SU-DHL-6 (cell line): ENCODE measurements at regions not wholly inside any gene's neighbourhood (a gene's known extent, or its start where the extent isn't known, plus 50 kb on each side); places are given as distances from the start of the nearest gene placed in this dataset.

ENCODE experiments used
- H2AFZ ChIP-seq: fragments of 200-600 bp; sonication (generic); 2 replicates; pipeline ENCODE4 v1.6.1; 2014; ENCODE audit warnings: low read depth, mild to moderate bottlenecking, moderate library complexity, mixed read lengths, antibody characterized with exemption, low read length; ENCODE audit not compliant: severe bottlenecking
- H3F3A ChIP-seq: fragments of 200-600 bp; shearing (Covaris generic); 2 replicates; pipeline ENCODE4 v1.6.0; 2016; ENCODE audit warnings: antibody characterized with exemption, mild to moderate bottlenecking; ENCODE audit not compliant: insufficient read depth
- H3K27ac ChIP-seq: fragments of 200-600 bp; sonication (generic); 2 replicates; pipeline ENCODE4 v1.5.1; 2016; ENCODE audit warnings: low read depth, mild to moderate bottlenecking, low read length, moderate library complexity, mixed read lengths
- H3K27me3 ChIP-seq: fragments of 200-600 bp; sonication (generic), shearing (Covaris generic); 2 replicates; pipeline ENCODE4 v1.6.0; 2014; ENCODE audit warnings: mild to moderate bottlenecking, low read length
- H3K36me3 ChIP-seq: fragments of 200-600 bp; sonication (generic); 2 replicates; pipeline ENCODE4 v1.6.1; 2014; ENCODE audit warnings: mild to moderate bottlenecking, low read length, mixed read lengths
- H3K4me2 ChIP-seq: fragments of 300-600, 200-600 bp; shearing (Covaris generic), sonication (generic); 2 replicates; pipeline ENCODE4 v1.6.0; 2014; ENCODE audit warnings: low read length, low read depth, mild to moderate bottlenecking; ENCODE audit not compliant: poor library complexity, severe bottlenecking
- H3K4me3 ChIP-seq: fragments of 200-600 bp; sonication (generic); 2 replicates; pipeline ENCODE4 v1.5.1; 2014; ENCODE audit warnings: antibody characterized with exemption, low read length, mild to moderate bottlenecking, mixed read lengths; ENCODE audit not compliant: insufficient read depth, poor library complexity, severe bottlenecking
- H3K79me2 ChIP-seq: fragments of 200-600 bp; sonication (generic); 2 replicates; pipeline ENCODE4 v1.6.1; 2014; ENCODE audit warnings: mild to moderate bottlenecking, low read length, moderate library complexity; ENCODE audit not compliant: insufficient read depth
- H3K9ac ChIP-seq: fragments of 200-600 bp; sonication (generic); 2 replicates; pipeline ENCODE4 v1.7.0; 2014; ENCODE audit warnings: mild to moderate bottlenecking, low read length
- H3K9me2 ChIP-seq: fragments of 200-600 bp; sonication (generic); replicated peaks from 2 replicates; pipeline ENCODE4 v1.6.1; 2014; ENCODE audit warnings: low read length; ENCODE audit not compliant: insufficient read depth
- H3K9me3 ChIP-seq: fragments of 200-600 bp; sonication (generic); 2 replicates; pipeline ENCODE4 v1.6.1; 2014; ENCODE audit warnings: low read length, mixed read lengths; ENCODE audit not compliant: insufficient read depth
- H4K20me1 ChIP-seq: fragments of 200-600 bp; sonication (generic); 2 replicates; pipeline ENCODE4 v1.6.1; 2014; ENCODE audit warnings: low read depth, mild to moderate bottlenecking, antibody characterized with exemption, low read length, moderate library complexity, mixed read lengths
- EZH2phosphoT487 ChIP-seq: fragments of 200-600 bp; sonication (generic), shearing (Covaris generic); conservative IDR thresholded peaks from 2 replicates; pipeline ENCODE4 v1.6.1; 2018; ENCODE audit warnings: mild to moderate bottlenecking, antibody characterized with exemption, low read length, moderate library complexity, mixed read lengths
- TF ChIP-seq, protein P1 (sequence below): fragments of 200-600 bp; sonication (generic); IDR thresholded peaks from one replicate; pipeline ENCODE4 v1.5.1; 2017; ENCODE audit warnings: antibody characterized with exemption, mild to moderate bottlenecking, low read length, moderate library complexity; ENCODE audit not compliant: insufficient read depth, poor library complexity, severe bottlenecking

DNA sequence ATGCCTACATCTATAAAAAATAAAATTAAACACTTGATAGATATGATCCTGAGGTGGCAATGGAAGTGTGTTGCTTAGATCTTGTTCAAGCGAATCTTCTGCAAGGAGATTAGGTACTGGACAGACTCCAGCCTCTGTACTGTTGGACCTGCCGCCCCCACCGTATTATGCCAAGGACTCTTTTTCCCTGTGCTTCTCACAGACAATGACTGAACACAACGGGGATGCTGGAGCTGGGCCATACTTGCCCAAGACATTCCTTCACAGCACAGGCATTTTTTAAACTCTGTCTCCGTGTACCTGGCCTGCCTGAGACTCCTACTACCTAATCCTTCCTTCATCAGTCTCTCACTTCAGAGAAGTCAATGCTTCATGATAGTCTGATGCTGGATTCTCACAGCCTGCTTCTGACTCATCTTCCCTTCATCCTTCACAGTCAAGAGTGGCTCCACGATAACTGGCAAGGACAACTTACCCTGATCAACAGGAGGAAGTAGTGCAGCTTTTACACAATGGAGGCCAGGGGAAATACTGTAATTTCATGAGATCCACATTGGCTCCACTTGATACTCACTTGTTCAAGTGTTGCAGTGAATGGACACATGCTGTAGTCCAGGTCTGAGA, 754.6 kb upstream of the AGA start:
- no peaks in the 10 kb centered on the region for H3K79me2 ChIP-seq
- no peak overlapping the region for H3K4me3 ChIP-seq
- no peaks in the 10 kb centered on the region for H3F3A ChIP-seq
- no peaks in the 10 kb centered on the region for H3K27me3 ChIP-seq
- H3K9ac ChIP-seq = no peak overlapping the region
- no peaks in the 10 kb centered on the region for H4K20me1 ChIP-seq
- H3K9me3 ChIP-seq = no peaks in the 10 kb centered on the region
- no peaks in the 10 kb centered on the region for H3K9me2 ChIP-seq
- H2AFZ ChIP-seq = no peak overlapping the region
- no peaks in the 10 kb centered on the region for H3K36me3 ChIP-seq
- H3K4me2 ChIP-seq = no peak overlapping the region
- TF ChIP-seq, protein P1, sequence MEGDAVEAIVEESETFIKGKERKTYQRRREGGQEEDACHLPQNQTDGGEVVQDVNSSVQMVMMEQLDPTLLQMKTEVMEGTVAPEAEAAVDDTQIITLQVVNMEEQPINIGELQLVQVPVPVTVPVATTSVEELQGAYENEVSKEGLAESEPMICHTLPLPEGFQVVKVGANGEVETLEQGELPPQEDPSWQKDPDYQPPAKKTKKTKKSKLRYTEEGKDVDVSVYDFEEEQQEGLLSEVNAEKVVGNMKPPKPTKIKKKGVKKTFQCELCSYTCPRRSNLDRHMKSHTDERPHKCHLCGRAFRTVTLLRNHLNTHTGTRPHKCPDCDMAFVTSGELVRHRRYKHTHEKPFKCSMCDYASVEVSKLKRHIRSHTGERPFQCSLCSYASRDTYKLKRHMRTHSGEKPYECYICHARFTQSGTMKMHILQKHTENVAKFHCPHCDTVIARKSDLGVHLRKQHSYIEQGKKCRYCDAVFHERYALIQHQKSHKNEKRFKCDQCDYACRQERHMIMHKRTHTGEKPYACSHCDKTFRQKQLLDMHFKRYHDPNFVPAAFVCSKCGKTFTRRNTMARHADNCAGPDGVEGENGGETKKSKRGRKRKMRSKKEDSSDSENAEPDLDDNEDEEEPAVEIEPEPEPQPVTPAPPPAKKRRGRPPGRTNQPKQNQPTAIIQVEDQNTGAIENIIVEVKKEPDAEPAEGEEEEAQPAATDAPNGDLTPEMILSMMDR = no peak
- no peak for TF ChIP-seq EZH2phosphoT487
- no peak overlapping the region for H3K27ac ChIP-seq

DNA sequence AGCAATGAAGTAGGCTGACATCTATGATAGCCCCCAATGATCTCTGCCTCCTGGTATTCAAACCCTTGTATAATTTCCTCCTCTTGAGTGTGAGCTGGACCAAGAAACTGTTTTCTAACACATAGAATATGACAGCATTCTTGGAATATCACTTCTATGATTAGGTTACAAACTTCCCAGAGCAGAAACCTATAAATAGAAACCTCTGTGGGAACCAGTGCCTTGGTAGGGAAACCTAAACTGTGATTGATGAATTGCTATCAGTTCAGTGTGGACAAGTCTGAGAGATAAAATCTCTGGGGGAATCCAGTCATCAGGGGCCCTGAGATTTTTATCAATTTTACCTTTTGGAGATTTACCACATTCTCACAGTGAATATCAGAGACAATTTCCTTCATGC, 756.5 kb upstream of the AGA start:
- no peak for TF ChIP-seq EZH2phosphoT487
- TF ChIP-seq, protein P1 = no peak
- Histone ChIP-seq H3F3A (no peaks in the 10 kb centered on the region), H3K9me3 (no peaks in the 10 kb centered on the region), H3K79me2 (no peaks in the 10 kb centered on the region), H2AFZ (no peak overlapping the region), H3K9me2 (no peaks in the 10 kb centered on the region), H3K27ac (no peak overlapping the region), H3K27me3 (no peaks in the 10 kb centered on the region), H3K9ac (no peak overlapping the region), H3K4me2 (no peak overlapping the region), H4K20me1 (no peaks in the 10 kb centered on the region), H3K4me3 (no peak overlapping the region), H3K36me3 (no peaks in the 10 kb centered on the region)

DNA sequence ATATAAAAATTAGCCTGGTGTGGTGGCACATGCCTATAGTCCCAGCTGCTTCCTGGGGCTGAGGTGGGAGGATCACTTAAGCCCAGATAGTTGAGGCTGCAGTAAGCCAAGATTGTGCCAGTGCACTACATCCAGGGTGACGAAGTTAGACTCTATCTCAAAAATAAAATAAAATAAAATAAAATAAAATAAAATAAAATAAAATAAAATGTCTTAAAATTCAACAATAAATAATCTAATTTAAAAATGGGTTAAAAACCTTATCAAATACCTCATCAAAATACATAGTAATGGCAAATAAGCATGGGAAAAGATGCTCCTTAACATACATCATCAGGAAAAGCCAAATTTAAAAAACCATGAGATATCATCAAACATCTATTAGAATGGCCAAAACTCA, 760.2 kb upstream of the AGA start:
- H3F3A ChIP-seq = no peaks in the 10 kb centered on the region

More for the DNA sequence above, 760.2 kb upstream of the AGA start:
- Histone ChIP-seq H3K4me2 (no peak overlapping the region), H3K9ac (no peak overlapping the region), H2AFZ (no peak overlapping the region), H4K20me1 (no peaks in the 10 kb centered on the region), H3K79me2 (no peaks in the 10 kb centered on the region), H3K36me3 (no peaks in the 10 kb centered on the region), H3K27me3 (no peaks in the 10 kb centered on the region), H3K4me3 (no peak overlapping the region), H3K9me2 (no peaks in the 10 kb centered on the region), H3K27ac (no peak overlapping the region), H3K9me3 (no peaks in the 10 kb centered on the region)
- no peak for TF ChIP-seq EZH2phosphoT487
- TF ChIP-seq, protein P1 = no peak
